HS-5 (cell line): ENCODE measurements at regions not wholly inside any gene's neighbourhood (a gene's known extent, or its start where the extent isn't known, plus 50 kb on each side); places are given as distances from the start of the nearest gene placed in this dataset.
"Not testable (repeated sequence)": the region's sequence is repeated elsewhere in the genome, so short reads cannot be mapped to it uniquely, and the experiment has no call there.

Source experiments
- DNase-seq: peaks from one replicate; pipeline ENCODE4 v3.0.0-alpha.2; 2012; ENCODE audit warnings: low read depth

DNA sequence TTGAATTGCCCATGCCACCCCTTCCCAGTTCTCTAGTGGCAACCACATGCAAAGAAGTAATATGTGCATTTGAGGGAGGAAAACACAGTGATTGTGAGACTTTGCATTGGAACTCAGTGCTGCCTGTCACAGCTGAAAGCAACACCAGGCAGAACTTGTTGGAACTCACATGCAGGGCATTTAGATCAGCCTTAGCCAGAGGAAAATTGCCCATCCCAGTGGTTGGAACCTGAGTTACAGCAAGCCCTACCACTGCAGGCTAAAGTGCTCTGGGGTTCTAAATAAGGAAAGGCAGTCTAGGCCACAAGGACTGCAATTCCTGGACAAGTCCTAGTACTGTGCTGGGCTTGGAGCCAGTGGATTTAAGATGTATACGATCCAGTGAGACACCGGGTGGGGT is 245.3 kb upstream of the UFL1 start:
- DNase-seq = no peak

DNA sequence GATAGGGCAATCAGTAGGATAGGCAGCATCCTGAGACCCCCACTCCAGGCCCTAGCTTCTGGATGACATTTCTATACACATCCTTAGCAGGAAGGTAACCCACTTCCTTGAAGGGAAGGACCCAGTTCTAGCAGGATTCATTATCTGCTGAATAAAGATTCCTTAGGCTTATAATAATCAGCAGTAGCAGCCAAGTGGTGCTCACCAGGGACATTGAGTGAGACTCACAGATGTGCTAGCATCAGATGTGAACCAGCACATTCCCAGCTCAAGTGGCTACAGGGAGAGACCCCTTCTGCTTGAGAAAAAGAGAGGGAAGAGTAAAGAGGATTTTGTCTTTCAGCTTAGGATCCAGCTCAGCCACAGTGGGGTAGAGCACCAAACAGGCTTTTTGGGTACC is 244.8 kb upstream of the UFL1 start:
- DNase-seq = no peak

DNA sequence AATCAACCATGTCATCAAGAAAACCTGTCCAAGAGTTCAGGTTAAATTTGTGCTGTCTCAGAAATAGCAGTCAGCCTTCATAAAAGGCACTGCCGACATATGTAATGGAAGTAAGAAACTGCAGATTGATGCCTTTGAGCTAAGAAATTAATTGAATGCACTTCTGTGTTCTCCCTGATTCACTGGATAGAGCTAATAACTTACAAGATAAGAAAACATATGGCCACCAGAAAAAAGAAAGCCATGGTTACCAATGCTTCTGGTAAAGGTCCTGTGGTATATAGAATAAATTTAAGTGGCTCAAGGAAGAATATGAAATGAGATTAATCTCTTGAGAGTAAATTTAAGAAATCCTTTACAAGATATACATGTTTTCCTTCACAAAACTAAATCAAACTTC is 242.5 kb upstream of the UFL1 start:
- no peak for DNase-seq

DNA sequence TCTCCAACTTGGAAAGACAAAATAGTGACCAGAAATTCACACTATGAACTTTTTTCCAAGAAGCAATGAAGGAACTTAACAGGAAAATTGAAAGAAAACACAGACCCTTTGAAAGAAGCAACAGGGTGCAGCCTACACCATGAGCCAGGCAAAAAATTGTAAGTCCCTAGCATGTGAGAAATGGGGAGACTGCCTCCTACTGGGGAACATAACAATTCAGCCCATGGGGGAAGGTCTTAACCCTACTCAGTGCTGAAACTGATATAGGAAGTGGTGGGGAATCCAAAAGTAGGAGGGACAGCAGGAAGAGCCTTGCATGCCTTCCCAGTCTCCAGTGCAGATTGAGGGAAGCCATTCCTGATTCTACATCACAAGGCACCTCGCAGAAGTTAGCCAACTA is 235.1 kb upstream of the UFL1 start:
- no peak for DNase-seq

DNA sequence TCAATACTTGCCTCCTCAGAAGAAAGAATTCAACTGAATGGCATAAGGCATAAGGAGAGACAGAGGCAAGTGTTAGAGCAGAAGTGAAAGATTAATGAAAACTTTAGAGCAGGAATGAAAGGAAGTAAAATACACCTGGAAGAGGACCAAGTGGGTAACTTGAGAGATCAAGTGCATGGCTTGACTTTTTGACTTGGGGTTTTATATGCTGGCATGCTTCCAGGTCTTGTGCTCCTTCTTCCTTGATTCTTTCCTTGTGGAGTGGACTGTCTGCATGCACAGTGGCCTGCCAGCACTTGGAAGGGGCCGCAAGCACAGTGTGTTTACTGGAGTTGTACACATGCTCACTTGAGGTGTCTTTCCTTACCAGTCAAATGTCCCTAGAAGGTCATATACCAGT is 222.1 kb upstream of the UFL1 start:
- DNase-seq = no peak

DNA sequence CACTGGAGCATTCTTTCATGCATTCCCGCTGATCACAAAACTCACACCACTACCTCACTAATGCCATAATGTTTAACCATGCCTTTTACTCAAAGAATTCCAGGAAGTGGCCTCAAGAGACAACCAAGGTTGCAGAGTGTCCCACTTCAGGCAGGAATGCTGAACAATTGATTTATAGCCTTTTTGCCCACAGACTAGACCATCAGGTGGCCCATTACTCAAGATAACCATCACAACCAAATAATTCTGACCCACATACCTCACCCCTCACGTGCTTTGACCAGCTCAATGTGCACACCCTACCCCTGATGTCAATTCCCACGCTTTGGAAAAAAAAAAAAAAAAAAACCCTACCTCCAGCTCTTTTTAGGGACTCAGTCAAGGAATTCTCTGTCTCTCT is 220.6 kb upstream of the UFL1 start:
- no peak for DNase-seq

DNA sequence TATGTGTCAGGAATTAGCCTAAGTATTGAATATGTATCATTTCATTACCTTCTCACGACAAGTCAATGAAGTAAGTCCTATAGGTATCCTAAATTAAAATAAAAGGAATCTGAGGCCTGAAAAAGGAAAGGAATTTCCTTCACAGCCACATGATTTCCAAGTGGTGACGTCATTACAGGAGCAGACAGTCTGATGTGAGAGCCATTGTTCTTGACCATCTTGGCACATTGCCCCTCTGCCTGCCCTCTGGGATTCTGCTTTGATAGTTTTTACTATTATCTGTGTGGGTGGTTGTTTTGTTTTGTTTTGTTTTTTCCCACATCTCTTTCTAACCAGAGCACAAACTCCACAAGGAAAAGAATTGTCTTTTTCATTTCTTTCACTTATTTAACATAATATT is 219.8 kb upstream of the UFL1 start:
- no peak for DNase-seq

DNA sequence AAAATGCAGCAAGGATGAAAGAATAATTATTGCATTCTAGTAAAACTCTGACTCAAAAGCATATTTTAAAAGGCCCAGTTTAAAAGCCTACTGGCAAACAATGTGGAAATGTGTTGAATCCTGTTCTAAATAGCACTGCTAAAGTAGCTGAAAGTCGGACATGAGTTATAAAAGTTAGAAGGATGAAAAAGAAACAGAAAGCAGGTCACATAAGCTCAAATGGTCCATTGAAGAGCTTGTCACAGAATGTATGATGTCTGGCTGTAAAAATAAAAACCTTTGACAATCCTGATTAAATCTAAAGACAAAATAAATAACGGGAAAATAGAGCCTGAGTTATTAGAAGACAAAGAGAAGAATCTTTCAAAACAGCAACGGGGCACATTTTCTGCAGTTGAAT is 218.6 kb upstream of the UFL1 start:
- DNase-seq = no peak

DNA sequence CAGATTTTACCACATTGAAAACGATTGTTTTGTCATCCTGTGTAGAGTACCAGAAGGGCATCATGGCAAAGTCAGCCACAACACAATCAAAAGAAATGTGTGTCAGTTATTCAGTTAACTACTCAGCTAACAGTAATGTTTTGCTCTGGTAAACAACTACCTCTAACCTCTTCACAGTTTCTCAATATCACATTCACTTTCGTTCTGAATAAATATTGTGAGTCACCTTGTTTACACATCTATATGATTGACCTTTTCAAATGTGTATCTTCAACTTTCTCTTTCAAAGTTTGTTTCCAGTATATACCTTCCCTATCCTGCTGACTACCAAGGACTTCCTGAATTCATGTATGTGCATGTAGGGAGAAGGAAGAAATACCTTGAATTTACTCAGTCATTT is 216.6 kb upstream of the UFL1 start:
- DNase-seq = peak; percentile 2

DNA sequence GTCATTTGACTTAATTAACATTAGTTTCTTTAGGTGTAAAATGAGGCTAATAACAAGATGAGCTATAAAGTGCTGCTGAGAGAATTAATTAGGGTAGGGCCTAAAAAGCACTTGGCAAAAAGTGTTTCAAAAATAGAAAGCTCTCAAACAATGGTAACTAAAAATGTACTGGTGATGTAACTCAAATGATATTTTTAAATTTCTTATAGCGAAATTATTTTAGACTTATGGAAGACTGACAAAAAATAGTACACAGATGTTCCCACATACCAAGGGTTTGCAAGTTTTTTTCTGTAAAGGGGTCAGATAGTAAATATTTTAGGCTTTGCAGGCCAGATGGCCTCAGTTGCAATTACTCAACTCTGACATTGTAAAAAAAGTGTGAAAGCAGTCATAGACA is 190.7 kb upstream of the UFL1 start:
- no peak for DNase-seq

DNA sequence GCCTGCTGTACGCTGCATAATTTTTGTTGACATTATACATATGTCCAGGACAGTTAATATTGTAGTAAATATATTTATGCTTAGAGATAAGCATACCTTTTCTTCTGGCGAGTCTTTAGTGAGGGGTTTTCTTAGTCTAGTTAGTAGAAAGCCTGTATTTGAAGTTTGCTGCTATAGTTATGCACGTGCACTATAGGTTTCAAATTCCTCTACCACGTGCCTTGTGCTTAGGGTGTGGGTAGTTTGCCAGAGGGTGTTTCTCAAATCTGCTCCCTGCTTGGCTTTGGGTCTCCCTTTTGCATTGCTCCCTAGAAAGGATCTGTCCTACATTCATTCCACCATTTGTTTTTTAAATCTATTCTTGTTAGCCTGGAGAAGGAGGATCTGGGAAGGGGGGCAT is 181.4 kb upstream of the UFL1 start:
- DNase-seq = no peak

DNA sequence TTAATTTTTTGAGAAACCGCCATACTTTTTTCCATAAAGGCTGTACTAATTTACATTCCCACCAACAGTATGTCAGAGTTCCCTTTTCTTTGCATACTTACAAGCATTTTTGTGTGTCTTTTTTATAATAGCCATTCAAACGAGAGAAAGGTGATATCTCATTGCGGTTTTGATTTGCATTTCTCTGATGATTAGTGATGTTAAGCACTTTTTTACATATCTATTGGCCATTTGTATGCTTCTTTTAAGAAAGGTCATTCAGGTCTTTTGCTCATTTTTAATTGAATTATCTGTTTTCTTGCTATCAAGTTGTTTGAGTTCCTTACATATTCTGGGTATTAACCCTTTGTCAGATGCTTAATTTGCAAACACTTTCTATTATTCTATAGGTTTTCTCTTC is 176.1 kb upstream of the UFL1 start:
- DNase-seq = no peak

DNA sequence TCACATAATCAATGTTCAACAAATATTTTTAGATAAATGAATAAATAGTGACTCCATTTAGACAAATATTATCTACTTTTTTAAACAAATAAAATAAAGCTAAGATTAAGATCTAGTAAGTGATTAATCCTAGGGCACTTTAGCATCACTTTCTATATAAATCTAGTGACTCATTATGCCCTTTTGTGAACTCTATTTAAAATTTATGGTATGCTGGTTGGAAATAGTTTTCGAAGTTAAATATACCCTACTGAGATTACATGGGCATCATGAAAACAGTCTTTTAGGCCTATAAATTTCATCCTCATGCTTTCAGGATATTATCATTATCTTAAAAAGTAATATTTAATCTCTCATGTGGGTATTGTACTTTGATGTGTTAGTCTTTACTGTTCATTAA is 140.4 kb upstream of the UFL1 start:
- no peak for DNase-seq

DNA sequence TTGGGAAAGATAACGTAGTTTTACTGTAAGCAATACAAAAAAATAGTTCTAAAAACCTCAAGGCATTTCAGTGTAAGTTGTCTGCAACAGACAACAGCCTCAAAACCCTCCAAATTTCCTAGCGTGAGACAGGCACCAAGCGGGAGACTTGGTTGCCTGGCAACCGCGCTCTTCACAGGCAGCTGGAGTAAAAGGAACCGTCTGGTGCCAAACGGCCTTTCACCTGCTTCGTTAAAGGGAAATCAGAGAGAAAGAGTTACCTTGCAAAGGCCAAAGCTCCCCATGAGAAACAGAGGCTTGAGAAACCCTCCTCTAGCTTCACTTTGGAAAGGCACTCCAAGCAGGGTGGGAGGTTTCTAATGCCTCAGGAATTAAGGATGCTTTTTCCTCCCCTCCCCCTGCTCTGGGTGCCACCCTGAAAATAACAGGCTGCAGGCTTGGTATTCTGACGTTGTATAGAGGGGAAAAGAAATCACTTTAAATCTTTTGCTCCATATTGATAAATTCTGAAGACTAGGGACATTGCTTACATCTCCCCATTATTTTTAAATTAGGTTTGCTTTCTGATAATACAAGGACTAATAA is 129.7 kb upstream of the UFL1 start:
- no peak for DNase-seq

DNA sequence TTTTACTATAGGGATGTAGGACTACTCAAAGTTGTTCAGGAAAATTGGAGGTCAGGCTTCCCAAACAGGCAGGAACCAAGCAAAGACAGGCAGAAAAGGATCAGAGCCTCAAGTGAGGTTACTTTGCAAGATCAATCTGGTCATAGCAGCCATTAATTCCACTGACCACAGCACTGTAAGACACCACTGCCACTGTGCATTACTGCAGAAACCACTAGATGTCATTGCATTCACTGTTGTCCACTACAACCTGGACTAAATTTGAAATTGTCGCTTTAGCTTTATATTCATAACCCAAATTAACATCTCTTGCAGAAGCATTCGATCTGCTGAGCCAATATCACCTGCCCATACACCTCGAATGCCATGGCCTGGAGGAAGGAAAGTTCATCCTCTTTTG is 126.9 kb upstream of the UFL1 start:
- DNase-seq = no peak

DNA sequence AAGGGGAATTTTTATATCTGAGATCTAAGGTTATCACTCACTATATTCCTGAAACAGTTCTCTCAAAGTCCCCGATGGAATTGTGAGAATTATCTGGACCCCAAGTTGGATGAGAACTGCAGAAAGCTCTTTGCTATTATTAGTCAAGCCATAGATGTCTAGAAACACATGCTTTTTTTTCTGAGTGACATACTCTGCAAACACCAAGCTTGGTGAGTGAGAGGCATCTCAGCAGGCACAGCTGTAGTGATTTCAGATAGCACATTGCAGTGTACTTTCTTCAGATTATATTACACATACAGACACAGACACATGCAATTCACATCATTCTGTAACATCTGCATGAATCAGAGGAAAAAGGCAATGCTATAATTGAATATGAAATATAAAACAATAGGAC is 111.1 kb upstream of the UFL1 start:
- no peak for DNase-seq

DNA sequence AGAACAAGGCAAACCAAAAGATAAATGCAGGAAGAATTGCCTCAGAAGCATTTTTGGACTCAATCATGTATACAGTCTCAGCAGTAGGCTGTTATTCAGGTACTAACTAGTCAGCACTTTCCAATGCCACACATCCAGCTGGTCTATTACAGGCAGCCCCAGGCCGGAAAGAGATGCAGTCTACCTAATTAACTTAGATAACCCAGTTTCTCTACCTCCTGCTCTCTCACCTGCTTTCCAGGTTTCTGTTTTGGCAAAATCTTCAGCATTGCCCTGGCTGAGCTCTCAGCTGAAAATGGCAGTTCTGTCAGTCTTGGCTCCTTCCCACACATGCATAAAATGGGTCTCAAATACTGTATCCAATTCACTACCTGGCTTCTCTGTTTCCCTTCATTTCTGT is 101.3 kb upstream of the UFL1 start:
- DNase-seq = no peak

DNA sequence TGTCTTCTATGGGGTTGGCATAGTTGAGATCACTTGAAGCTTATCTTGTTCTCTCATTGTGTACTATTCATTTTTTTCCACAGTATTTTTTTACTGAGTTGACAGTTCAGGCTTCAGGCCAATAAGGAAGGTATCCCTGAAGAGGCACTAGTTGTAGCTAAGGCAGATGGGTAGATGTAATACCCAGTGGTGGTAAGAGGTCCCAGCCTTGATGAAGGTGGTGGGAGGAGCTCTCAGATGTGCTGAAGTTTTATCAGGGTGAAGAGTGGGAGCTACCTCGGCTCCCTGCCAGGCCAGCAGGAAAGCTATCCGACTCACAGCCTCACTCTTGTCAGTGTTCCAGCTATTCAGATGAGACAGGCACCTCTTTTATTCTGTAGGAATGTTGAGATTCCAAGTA is 87.7 kb upstream of the UFL1 start:
- no peak for DNase-seq

DNA sequence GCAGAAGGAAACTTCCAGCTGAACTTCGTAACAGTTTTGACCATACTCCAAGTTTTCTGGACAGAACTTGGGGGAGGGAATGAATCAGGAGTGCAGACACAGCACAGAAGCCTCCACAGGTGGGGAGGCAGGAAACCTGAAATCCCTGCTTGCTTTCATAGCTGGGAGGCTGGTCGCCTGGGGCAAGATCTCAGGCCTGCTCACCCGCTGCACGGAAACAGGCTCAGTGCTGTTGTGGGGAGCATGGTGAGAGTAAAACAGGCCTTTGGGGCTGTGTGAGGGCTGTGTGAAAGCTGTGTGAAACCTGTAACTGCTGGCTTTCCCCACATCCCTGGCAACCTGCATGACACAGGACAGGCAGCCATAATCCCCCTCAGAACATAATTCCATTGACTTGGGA is 85.2 kb upstream of the UFL1 start:
- DNase-seq = no peak

DNA sequence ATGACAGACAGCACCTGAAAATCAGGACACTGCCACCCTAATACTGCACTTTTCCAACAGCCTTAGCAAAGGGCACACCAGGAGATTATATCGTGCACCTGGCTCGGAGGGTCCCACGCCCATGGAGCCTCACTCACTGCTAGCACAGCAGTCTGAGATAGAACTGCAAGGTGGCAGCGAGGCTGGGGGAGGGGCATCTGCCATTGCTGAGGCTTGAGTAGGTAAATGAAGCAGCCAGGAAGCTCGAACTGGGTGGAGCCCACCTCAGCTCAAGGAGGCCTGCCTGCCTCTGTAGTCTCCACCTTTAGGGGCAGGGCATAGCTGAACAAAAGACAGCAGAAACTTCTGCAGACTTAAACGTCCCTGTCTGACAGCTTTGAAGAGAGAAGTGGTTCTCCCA is 84.4 kb upstream of the UFL1 start:
- DNase-seq = not testable (repeated sequence)

DNA sequence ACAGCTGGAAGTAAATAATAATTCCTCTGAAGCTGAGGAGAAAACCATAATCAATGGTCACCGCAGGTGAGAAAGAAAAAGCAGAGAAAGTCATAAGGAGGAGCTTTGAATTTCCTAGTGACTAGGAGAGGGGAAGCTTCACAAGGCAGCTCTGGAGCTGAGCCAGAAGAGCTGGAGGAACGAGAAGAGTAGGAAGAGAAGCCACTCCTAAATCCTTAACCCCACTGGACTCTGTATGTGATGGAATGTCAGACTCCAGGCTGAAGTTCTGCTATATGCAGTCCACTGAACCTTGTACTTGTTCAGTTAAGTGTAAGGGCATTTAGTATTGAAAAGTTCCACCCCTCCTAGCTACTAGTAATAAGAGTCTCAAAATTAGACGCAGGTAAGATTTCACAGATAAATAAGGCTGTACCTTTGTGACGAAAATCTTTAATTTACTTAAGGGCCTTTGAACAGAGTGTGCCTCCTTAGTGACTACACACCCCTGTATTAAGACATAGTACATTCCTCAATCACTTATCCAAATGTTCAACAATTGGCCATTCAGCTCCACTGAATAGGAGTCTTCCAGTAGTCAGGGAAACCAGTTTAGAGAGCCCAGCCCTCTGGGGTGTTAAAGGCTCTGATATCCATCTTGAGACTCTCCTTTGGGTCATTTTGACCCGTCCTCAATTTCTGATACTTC is 71.4 kb upstream of the UFL1 start:
- DNase-seq = no peak

DNA sequence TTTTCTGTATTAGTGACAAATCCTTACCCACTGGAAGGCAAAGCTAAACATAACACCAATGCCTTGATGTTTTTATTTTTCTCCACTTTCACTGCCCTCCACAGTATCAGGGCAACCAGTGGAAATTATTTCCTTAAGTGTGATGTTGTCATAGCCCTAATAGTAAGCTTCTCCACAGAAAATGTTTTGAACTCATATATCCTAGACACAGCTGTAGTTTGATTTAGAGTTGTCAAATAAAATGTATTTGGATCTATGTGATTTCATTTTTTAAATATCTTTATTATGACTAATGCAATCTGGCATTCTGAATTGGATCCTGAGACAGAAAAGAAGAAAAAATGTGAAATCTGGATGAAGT is 70.9 kb upstream of the UFL1 start:
- no peak for DNase-seq

DNA sequence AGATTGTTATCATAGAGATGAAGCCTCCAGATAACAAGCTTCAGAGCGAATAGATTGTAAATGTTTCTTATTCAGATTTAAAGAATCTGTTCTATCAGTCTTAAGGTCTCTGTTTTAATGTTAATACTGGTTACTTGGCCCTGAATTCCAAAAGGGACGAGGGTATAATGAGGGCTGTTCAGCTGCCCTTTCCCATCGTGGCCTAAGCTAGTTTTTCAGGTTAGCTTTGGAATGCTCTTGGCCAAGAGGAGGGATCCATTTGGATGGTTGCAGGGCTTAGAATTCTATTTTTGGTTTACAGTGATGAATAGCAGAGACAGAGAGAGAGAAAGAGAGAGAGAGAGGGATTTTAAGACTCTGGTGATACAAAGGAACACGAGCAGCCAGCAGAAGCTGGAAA is 62.8 kb upstream of the UFL1 start:
- DNase-seq = no peak

DNA sequence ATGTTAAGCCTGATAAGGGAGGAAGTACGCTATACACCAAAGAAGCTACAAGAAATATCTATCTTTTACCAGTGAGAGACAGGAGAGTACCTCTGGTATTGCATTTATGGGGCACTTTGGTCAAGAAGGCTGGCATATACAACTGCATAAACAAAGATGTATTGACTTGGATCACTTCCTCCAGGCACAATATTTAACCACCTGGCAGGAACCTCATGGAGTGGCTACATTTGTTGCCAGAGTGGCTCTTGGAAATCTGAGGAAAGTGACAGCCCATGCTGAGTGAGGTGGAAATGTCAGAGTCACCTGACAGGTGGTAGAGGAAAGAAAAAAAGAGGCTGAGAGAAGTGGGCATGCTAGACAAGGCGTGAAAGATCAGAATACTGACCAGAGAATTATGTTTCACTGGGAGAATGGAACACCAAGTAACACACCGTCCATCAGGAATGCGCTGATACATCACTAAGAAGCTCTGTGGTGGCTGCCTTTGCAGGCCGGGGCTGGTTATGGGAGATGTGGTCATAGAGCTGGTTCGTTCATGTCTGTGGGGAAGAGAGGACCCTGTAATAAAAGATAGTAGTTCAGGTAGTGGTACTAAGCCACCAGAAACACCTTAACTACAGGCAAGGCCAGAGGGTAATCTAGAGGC is 61.4 kb upstream of the UFL1 start:
- no peak for DNase-seq
